Osteocyte (in vitro differentiated cells): ENCODE measurements at regions not wholly inside any gene's neighbourhood (a gene's known extent, or its start where the extent isn't known, plus 50 kb on each side); places are given as distances from the start of the nearest gene placed in this dataset.

Source experiments
- DNase-seq: peaks from one replicate; pipeline ENCODE4 v3.0.0; 2021; ENCODE audit warnings: mixed read lengths; ENCODE audit not compliant: unreplicated experiment; ENCODE audit errors: extremely low spot score
- H3K27ac Mint-ChIP-seq: one replicate; pipeline ENCODE4 v1.8.0; 2021; ENCODE audit warnings: mild to moderate bottlenecking, mixed read lengths; ENCODE audit not compliant: unreplicated experiment
- H3K27me3 Mint-ChIP-seq: one replicate; pipeline ENCODE4 v1.8.0; 2021; ENCODE audit warnings: mixed read lengths; ENCODE audit not compliant: unreplicated experiment
- H3K36me3 Mint-ChIP-seq: one replicate; pipeline ENCODE4 v1.8.0; 2021; ENCODE audit warnings: mixed read lengths; ENCODE audit not compliant: unreplicated experiment
- H3K4me1 Mint-ChIP-seq: one replicate; pipeline ENCODE4 v1.8.0; 2021; ENCODE audit warnings: mixed read lengths; ENCODE audit not compliant: unreplicated experiment
- H3K4me3 Mint-ChIP-seq: one replicate; pipeline ENCODE4 v1.8.0; 2021; ENCODE audit warnings: mild to moderate bottlenecking, moderate library complexity, mixed read lengths; ENCODE audit not compliant: unreplicated experiment
- H3K9me3 Mint-ChIP-seq: one replicate; pipeline ENCODE4 v1.8.0; 2021; ENCODE audit warnings: mixed read lengths; ENCODE audit not compliant: unreplicated experiment
- CTCF ChIP-seq: fragments of 200-600 bp; sonication (generic); IDR thresholded peaks from 2 replicates; pipeline ENCODE4 v1.5.0; 2021; ENCODE audit warnings: antibody characterized with exemption, mild to moderate bottlenecking, moderate library complexity

GRCh38 chr10:118842843-118843624, 88.3 kb upstream of the CACUL1 start:
- H3K9me3 Mint-ChIP-seq, result no peaks in the 10 kb centered on the region
- H3K4me1 Mint-ChIP-seq, result no peaks in the 10 kb centered on the region
- no peak overlapping the region for H3K4me3 Mint-ChIP-seq
- peaks cover 11% of the 10 kb centered on the region for H3K27me3 Mint-ChIP-seq
- no peaks in the 10 kb centered on the region for H3K36me3 Mint-ChIP-seq
- H3K27ac Mint-ChIP-seq, result no peak overlapping the region
- no peak for DNase-seq
- TF ChIP-seq CTCF, result no peak

GRCh38 chr10:118843647-118844265, 89.0 kb upstream of the CACUL1 start:
- no peak for TF ChIP-seq CTCF
- DNase-seq, result no peak
- no peaks in the 10 kb centered on the region for H3K36me3 Mint-ChIP-seq
- H3K9me3 Mint-ChIP-seq, result no peaks in the 10 kb centered on the region
- peaks cover 14% of the 10 kb centered on the region for H3K27me3 Mint-ChIP-seq
- H3K4me3 Mint-ChIP-seq, result no peak overlapping the region
- no peaks in the 10 kb centered on the region for H3K4me1 Mint-ChIP-seq
- no peak overlapping the region for H3K27ac Mint-ChIP-seq

GRCh38 chr10:118844731-118845521, 90.2 kb upstream of the CACUL1 start:
- no peaks in the 10 kb centered on the region for H3K4me1 Mint-ChIP-seq
- no peak overlapping the region for H3K4me3 Mint-ChIP-seq
- H3K9me3 Mint-ChIP-seq, result no peaks in the 10 kb centered on the region
- no peak overlapping the region for H3K27ac Mint-ChIP-seq
- H3K36me3 Mint-ChIP-seq, result no peaks in the 10 kb centered on the region
- no peak for TF ChIP-seq CTCF
- peaks cover 14% of the 10 kb centered on the region for H3K27me3 Mint-ChIP-seq
- DNase-seq, result no peak

GRCh38 chr10:118845776-118846175, 91.0 kb upstream of the CACUL1 start:
- peaks cover 14% of the 10 kb centered on the region for H3K27me3 Mint-ChIP-seq
- DNase-seq, result no peak
- H3K9me3 Mint-ChIP-seq, result no peaks in the 10 kb centered on the region
- H3K4me3 Mint-ChIP-seq, result no peak overlapping the region
- TF ChIP-seq CTCF, result no peak
- H3K36me3 Mint-ChIP-seq, result no peaks in the 10 kb centered on the region
- no peak overlapping the region for H3K27ac Mint-ChIP-seq
- no peaks in the 10 kb centered on the region for H3K4me1 Mint-ChIP-seq
